ENCODE measurements at regions not wholly inside any gene's neighbourhood (a gene's known extent, or its start where the extent isn't known, plus 50 kb on each side); places are given as distances from the start of the nearest gene placed in this dataset.

- TF ChIP-seq CTCF (IDR thresholded peaks at IDR 0.05; ENCODE audit: poor library complexity, severe bottlenecking): no peak
- no peak for TF ChIP-seq EP300 (conservative IDR thresholded peaks at IDR 0.05; ENCODE audit: poor library complexity, severe bottlenecking)
- TF ChIP-seq MXI1 (conservative IDR thresholded peaks at IDR 0.05; ENCODE audit: poor library complexity, severe bottlenecking): no peak
- TF ChIP-seq EZH2 (IDR thresholded peaks at IDR 0.05; ENCODE audit: borderline replicate concordance, insufficient read depth, low read length, poor library complexity, severe bottlenecking): no peak
Observed at GRCh38 chr13:59445812-59446211, 717.9 kb downstream of the DIAPH3 start.
